ENCODE measurements at regions not wholly inside any gene's neighbourhood (a gene's known extent, or its start where the extent isn't known, plus 50 kb on each side); places are given as distances from the start of the nearest gene placed in this dataset.

DNA sequence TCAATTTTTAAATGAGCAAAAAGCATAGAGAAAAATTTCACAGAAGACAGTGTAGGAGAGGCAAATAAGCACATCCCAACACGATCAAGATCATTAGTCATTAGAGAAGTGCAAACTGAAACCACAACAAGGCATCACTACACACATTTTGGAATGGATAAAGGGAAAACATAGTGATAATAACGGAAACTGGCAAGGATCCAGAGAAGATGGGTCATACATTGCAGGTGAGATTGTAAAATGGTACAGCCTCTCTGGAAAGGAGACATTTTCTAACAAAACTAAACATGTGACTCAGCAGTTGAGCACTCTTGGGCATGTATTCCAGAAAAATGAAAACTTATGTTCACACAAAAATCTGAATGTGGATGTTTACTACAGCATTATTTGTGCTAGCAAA is 98.3 kb upstream of the TMEM17 start:
- TF ChIP-seq, protein P1, sequence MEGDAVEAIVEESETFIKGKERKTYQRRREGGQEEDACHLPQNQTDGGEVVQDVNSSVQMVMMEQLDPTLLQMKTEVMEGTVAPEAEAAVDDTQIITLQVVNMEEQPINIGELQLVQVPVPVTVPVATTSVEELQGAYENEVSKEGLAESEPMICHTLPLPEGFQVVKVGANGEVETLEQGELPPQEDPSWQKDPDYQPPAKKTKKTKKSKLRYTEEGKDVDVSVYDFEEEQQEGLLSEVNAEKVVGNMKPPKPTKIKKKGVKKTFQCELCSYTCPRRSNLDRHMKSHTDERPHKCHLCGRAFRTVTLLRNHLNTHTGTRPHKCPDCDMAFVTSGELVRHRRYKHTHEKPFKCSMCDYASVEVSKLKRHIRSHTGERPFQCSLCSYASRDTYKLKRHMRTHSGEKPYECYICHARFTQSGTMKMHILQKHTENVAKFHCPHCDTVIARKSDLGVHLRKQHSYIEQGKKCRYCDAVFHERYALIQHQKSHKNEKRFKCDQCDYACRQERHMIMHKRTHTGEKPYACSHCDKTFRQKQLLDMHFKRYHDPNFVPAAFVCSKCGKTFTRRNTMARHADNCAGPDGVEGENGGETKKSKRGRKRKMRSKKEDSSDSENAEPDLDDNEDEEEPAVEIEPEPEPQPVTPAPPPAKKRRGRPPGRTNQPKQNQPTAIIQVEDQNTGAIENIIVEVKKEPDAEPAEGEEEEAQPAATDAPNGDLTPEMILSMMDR (IDR thresholded peaks at IDR 0.05) = no peak
- TF ChIP-seq EP300 (IDR thresholded peaks at IDR 0.05) = no peak
